ENCODE measurements at regions not wholly inside any gene's neighbourhood (a gene's known extent, or its start where the extent isn't known, plus 50 kb on each side); places are given as distances from the start of the nearest gene placed in this dataset.

DNA sequence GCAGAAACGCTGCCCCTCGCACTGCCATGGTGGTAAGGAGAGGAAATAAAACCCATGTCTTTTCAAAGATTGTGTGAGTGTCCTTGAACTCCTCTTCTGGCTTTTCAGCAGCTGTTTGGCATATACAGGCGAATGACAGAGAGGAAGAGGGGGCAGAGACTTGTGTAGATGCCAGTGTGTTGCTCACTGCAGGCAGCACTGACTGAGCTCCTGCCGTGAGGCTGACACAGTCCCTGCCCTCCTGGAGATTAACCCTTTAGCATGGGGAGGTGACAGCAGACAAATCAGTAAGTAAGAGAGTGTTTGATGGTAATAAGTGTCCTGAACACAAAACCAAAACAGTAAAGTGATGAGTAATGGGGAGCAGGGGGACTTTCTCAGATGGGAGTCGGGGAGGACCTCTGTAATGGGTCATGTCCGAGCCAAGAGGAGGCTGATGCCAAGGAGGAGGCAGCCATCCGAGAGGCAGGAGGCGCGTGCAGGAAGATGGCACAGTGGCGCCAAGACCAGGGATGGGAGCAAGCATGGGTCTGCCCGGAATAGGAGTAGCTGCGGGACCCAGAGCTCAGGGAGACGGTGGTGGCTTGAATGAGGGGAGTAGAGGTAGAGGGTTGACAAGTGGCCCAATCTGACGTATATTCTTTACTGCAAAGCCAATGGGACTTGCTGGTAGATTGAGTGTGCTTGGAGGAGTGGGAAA lies 182.2 kb downstream of the FOXO1 start:
- TF ChIP-seq FOXK2 (IDR thresholded peaks at IDR 0.05): no peak
- TF ChIP-seq L3MBTL2 (conservative IDR thresholded peaks at IDR 0.05): no peak
- TF ChIP-seq ELF4 (IDR thresholded peaks at IDR 0.05): no peak
- TF ChIP-seq FOXM1 (IDR thresholded peaks at IDR 0.05; ENCODE audit: borderline replicate concordance): no peak
- no peak for TF ChIP-seq ARNT (IDR thresholded peaks at IDR 0.05)
- TF ChIP-seq SP1 (IDR thresholded peaks at IDR 0.05): no peak
- TF ChIP-seq HDGF (IDR thresholded peaks at IDR 0.05; ENCODE audit: borderline replicate concordance): no peak
- TF ChIP-seq BHLHE40 (IDR thresholded peaks at IDR 0.05; ENCODE audit: borderline replicate concordance): no peak
- TF ChIP-seq FOXA1 (IDR thresholded peaks at IDR 0.05): no peak
- no peak for TF ChIP-seq SUZ12 (IDR thresholded peaks at IDR 0.05)
- TF ChIP-seq, protein P1, sequence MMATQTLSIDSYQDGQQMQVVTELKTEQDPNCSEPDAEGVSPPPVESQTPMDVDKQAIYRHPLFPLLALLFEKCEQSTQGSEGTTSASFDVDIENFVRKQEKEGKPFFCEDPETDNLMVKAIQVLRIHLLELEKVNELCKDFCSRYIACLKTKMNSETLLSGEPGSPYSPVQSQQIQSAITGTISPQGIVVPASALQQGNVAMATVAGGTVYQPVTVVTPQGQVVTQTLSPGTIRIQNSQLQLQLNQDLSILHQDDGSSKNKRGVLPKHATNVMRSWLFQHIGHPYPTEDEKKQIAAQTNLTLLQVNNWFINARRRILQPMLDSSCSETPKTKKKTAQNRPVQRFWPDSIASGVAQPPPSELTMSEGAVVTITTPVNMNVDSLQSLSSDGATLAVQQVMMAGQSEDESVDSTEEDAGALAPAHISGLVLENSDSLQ (IDR thresholded peaks at IDR 0.05): no peak
- TF ChIP-seq NFRKB (IDR thresholded peaks at IDR 0.05): no peak
